ENCODE measurements at regions not wholly inside any gene's neighbourhood (a gene's known extent, or its start where the extent isn't known, plus 50 kb on each side); places are given as distances from the start of the nearest gene placed in this dataset.
"Not testable (repeated sequence)": the region's sequence is repeated elsewhere in the genome, so short reads cannot be mapped to it uniquely, and the experiment has no call there.

DNA sequence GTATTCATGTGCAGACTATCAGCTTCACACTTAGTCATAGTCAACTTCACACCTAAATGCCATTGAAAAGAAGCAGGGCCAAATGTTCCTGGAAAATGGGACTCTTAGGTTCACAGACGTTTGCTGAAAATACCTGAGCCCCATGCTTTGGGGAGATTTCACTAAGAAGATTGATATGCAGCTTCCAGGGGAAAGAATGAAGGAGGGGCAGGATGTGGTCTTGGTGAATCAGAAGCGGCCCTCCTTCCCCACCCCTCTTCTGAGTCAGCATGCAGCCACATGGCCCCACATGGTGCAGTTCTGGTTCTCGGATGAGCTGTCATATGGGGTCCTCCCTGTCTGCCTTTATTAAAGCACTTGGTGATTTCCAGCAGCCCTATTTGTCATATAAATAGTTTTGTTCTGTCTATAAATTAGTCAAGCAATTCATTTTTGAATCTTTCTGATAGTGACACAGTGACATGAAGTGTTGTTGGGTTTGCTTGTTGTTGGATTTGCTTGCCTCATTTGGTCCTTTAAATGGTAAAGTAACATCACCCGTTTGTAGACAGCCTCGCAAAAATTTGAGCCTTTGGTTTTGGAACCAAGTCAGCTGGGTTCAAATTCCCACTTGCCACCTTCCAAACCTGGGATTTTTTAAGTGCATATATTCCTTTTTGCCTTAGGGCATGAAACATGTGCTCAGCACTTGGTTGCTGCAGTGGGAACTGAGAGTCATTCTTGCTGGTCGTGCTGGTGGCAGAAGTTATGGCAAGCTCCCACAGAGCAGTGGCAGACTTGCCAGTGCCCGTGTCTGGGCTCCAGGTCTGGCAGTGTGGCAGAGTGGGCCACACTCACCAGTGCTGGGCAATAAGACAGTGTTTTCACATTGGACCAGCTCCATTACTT lies 68.1 kb upstream of the CDK6 start:
- H3K9me3 Mint-ChIP-seq (ENCODE audit: insufficient read depth), result no peaks in the 10 kb centered on the region
- H2AFZ ChIP-seq (ENCODE audit: insufficient read depth, low read depth, low read length, poor library complexity, severe bottlenecking), result no peak overlapping the region
- ChIA-PET CTCF (no interaction called here), POLR2A (no interaction called here)
- ATAC-seq (ENCODE audit: low read depth) (peak; percentile 41), DNase-seq (peak; percentile 9)
- H3K4me2 ChIP-seq (replicated peaks; ENCODE audit: low read depth, low read length, poor library complexity, severe bottlenecking), result no peak overlapping the region
- no peaks in the 10 kb centered on the region for H3K27me3 ChIP-seq (replicated peaks in 1 of 4; ENCODE audit: control extremely low read depth in 1 of 4, control insufficient read depth in 3 of 4, insufficient read depth in 4 of 4, low read length in 3 of 4)
- H3K36me3 ChIP-seq (replicated peaks in 1 of 2; ENCODE audit: control extremely low read depth in 1 of 2, control insufficient read depth in 1 of 2, extremely low read depth in 1 of 2, insufficient read depth in 2 of 2, low read length in 1 of 2), result no peaks in the 10 kb centered on the region
- no peak overlapping the region for H3K9ac ChIP-seq (ENCODE audit: low read length)
- H3K4me3 ChIP-seq (ENCODE audit: control extremely low read depth in 1 of 5, extremely low read depth in 1 of 5, insufficient read depth in 1 of 5, low read depth in 2 of 5, low read length in 4 of 5), result no peak overlapping the region
- H3K4me1 ChIP-seq (ENCODE audit: control insufficient read depth in 2 of 2, insufficient read depth in 2 of 2, low read length in 2 of 2), result no peaks in the 10 kb centered on the region
- H4K20me1 ChIP-seq (ENCODE audit: control insufficient read depth, insufficient read depth, low read length, poor library complexity, severe bottlenecking), result no peaks in the 10 kb centered on the region
- H3K27me3 Mint-ChIP-seq, result no peaks in the 10 kb centered on the region
- H3K27ac ChIP-seq (ENCODE audit: low read length in 2 of 2), result no peak overlapping the region
- intact Hi-C loops (cut with micrococcal nuclease), result no loop called here
- H3K4me3 Mint-ChIP-seq, result no peak overlapping the region
- peak overlapping the region; percentile 42 for H3K27ac Mint-ChIP-seq
- no peaks in the 10 kb centered on the region for H3K9me3 ChIP-seq (ENCODE audit: control extremely low read depth in 1 of 3, control insufficient read depth in 2 of 3, insufficient read depth in 1 of 3, low read length in 2 of 3)
- 47% methylated on average over 6 of the region's 7 CpGs for whole genome bisulfite sequencing (ENCODE audit: insufficient coverage)
- no peaks in the 10 kb centered on the region for H3K79me2 ChIP-seq (ENCODE audit: control insufficient read depth, insufficient read depth, low read length)
- peaks cover 14% of the 10 kb centered on the region for H3K4me1 Mint-ChIP-seq
- no peak for TF ChIP-seq EZH2 (IDR thresholded peaks at IDR 0.05; ENCODE audit: borderline replicate concordance, insufficient read depth, low read depth, low read length, poor library complexity, severe bottlenecking)
- TF ChIP-seq, protein P1, sequence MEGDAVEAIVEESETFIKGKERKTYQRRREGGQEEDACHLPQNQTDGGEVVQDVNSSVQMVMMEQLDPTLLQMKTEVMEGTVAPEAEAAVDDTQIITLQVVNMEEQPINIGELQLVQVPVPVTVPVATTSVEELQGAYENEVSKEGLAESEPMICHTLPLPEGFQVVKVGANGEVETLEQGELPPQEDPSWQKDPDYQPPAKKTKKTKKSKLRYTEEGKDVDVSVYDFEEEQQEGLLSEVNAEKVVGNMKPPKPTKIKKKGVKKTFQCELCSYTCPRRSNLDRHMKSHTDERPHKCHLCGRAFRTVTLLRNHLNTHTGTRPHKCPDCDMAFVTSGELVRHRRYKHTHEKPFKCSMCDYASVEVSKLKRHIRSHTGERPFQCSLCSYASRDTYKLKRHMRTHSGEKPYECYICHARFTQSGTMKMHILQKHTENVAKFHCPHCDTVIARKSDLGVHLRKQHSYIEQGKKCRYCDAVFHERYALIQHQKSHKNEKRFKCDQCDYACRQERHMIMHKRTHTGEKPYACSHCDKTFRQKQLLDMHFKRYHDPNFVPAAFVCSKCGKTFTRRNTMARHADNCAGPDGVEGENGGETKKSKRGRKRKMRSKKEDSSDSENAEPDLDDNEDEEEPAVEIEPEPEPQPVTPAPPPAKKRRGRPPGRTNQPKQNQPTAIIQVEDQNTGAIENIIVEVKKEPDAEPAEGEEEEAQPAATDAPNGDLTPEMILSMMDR (IDR thresholded peaks at IDR 0.05), result no peak

DNA sequence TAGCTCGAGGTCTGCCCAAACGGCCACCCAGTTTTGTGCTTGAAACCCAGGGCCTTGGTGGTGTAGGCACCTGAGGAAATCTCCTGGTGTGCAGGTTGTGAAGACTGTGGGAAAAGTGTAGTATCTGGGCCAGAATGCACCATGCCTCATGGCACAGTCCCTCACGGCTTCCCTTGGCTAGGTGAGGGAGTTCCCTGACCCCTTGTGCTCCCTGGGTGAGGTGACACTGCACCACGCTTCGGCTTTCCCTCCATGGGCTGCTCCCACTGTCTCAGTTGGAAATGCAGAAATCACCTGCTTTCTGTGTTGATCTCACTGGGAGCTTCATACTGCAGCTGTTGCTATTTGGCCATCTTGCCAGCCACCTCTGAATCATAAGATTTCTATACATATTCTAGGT lies 62.4 kb upstream of the CDK6 start:
- CTCF ChIA-PET, result no interaction called here
- ATAC-seq (ENCODE audit: low read depth) (no peak), DNase-seq (no peak)
- Histone ChIP-seq H3K27ac (ENCODE audit: low read length in 2 of 2) (no peak overlapping the region), H3K9ac (ENCODE audit: low read length) (no peak overlapping the region), H3K4me3 (ENCODE audit: control extremely low read depth in 1 of 5, extremely low read depth in 1 of 5, insufficient read depth in 1 of 5, low read depth in 2 of 5, low read length in 4 of 5) (no peak overlapping the region), H3K9me3 (ENCODE audit: control extremely low read depth in 1 of 3, control insufficient read depth in 2 of 3, insufficient read depth in 1 of 3, low read length in 2 of 3) (peaks cover 0 to 12% (median 0%) of the 10 kb centered on the region in 3 donors), H3K36me3 (replicated peaks in 1 of 2; ENCODE audit: control extremely low read depth in 1 of 2, control insufficient read depth in 1 of 2, extremely low read depth in 1 of 2, insufficient read depth in 2 of 2, low read length in 1 of 2) (no peaks in the 10 kb centered on the region), H3K79me2 (ENCODE audit: control insufficient read depth, insufficient read depth, low read length) (no peaks in the 10 kb centered on the region), H3K4me1 (ENCODE audit: control insufficient read depth in 2 of 2, insufficient read depth in 2 of 2, low read length in 2 of 2) (no peaks in the 10 kb centered on the region), H2AFZ (ENCODE audit: insufficient read depth, low read depth, low read length, poor library complexity, severe bottlenecking) (no peak overlapping the region), H3K27me3 (replicated peaks in 1 of 4; ENCODE audit: control extremely low read depth in 1 of 4, control insufficient read depth in 3 of 4, insufficient read depth in 4 of 4, low read length in 3 of 4) (no peaks in the 10 kb centered on the region), H4K20me1 (ENCODE audit: control insufficient read depth, insufficient read depth, low read length, poor library complexity, severe bottlenecking) (no peaks in the 10 kb centered on the region), H3K4me2 (replicated peaks; ENCODE audit: low read depth, low read length, poor library complexity, severe bottlenecking) (no peak overlapping the region)
- no peak overlapping the region for H3K27ac Mint-ChIP-seq
- peaks cover 4% of the 10 kb centered on the region for H3K4me1 Mint-ChIP-seq
- no peak overlapping the region for H3K4me3 Mint-ChIP-seq
- H3K27me3 Mint-ChIP-seq, result no peaks in the 10 kb centered on the region
- intact Hi-C loops (cut with micrococcal nuclease), result no loop called here
- POLR2A ChIA-PET, result no interaction called here
- H3K9me3 Mint-ChIP-seq (ENCODE audit: insufficient read depth), result peaks cover 7% of the 10 kb centered on the region
- WGBS (ENCODE audit: insufficient coverage), result 82% methylated on average over 5 of the region's 5 CpGs
- TF ChIP-seq EZH2 (IDR thresholded peaks at IDR 0.05; ENCODE audit: borderline replicate concordance, insufficient read depth, low read depth, low read length, poor library complexity, severe bottlenecking), result no peak
- TF ChIP-seq, protein P1 (IDR thresholded peaks at IDR 0.05), result no peak

DNA sequence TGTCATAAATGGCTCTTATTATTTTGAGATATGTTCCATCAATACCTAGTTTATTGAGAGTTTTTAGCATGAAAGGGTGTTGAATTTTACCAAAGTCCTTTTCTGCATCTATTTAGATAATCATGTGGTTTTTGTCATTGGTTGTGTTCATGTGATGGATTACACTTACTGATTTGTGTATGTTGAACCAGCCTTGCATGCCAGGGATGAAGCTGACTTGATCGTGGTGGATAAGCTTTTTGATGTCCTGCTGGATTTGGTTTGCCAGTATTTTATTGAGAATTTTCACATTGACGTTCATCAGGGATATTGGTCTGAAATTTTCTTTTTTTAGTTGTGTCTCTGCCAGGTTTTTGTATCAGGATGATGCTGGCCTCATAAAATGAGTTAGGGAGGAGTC lies 58.5 kb upstream of the CDK6 start:
- intact Hi-C loops (cut with micrococcal nuclease); ATAC-seq (ENCODE audit: low read depth): not testable (repeated sequence)

More for the DNA sequence above, 58.5 kb upstream of the CDK6 start:
- H3K79me2 ChIP-seq (ENCODE audit: control insufficient read depth, insufficient read depth, low read length); H3K27ac ChIP-seq (ENCODE audit: low read length in 2 of 2); H3K9ac ChIP-seq (ENCODE audit: low read length); H3K4me3 Mint-ChIP-seq; H3K4me1 Mint-ChIP-seq; DNase-seq; H3K4me3 ChIP-seq (ENCODE audit: control extremely low read depth in 1 of 5, extremely low read depth in 1 of 5, insufficient read depth in 1 of 5, low read depth in 2 of 5, low read length in 4 of 5); H2AFZ ChIP-seq (ENCODE audit: insufficient read depth, low read depth, low read length, poor library complexity, severe bottlenecking); H3K36me3 ChIP-seq (replicated peaks in 1 of 2; ENCODE audit: control extremely low read depth in 1 of 2, control insufficient read depth in 1 of 2, extremely low read depth in 1 of 2, insufficient read depth in 2 of 2, low read length in 1 of 2); H3K9me3 Mint-ChIP-seq (ENCODE audit: insufficient read depth); H3K4me1 ChIP-seq (ENCODE audit: control insufficient read depth in 2 of 2, insufficient read depth in 2 of 2, low read length in 2 of 2); H3K4me2 ChIP-seq (replicated peaks; ENCODE audit: low read depth, low read length, poor library complexity, severe bottlenecking); H3K27me3 Mint-ChIP-seq; H3K27ac Mint-ChIP-seq; H3K27me3 ChIP-seq (replicated peaks in 1 of 4; ENCODE audit: control extremely low read depth in 1 of 4, control insufficient read depth in 3 of 4, insufficient read depth in 4 of 4, low read length in 3 of 4); POLR2A ChIA-PET; CTCF ChIA-PET; H4K20me1 ChIP-seq (ENCODE audit: control insufficient read depth, insufficient read depth, low read length, poor library complexity, severe bottlenecking): not testable (repeated sequence)
- 94% methylated on average over 2 of the region's 2 CpGs for WGBS (ENCODE audit: insufficient coverage)
- H3K9me3 ChIP-seq (ENCODE audit: control extremely low read depth in 1 of 3, control insufficient read depth in 2 of 3, insufficient read depth in 1 of 3, low read length in 2 of 3), result peaks cover 0 to 12% (median 0%) of the 10 kb centered on the region in 3 donors

All from B cell (primary cell).